Suprapubic skin (tissue), 4 donors: ENCODE measurements at regions not wholly inside any gene's neighbourhood (a gene's known extent, or its start where the extent isn't known, plus 50 kb on each side); places are given as distances from the start of the nearest gene placed in this dataset.

ENCODE experiments used
- DNase-seq, 2 donors: peaks; one replicate each; pipeline ENCODE4 v3.0.0-alpha.2; 2019; ENCODE audit warnings: low spot score in 2 of 2
- H3K27ac ChIP-seq: fragments of 200-600 bp; sonication (generic); one replicate; pipeline ENCODE4 v1.5.1; 2019
- H3K27me3 ChIP-seq: fragments of 200-600 bp; sonication (generic); one replicate; pipeline ENCODE4 v1.5.1; 2019
- H3K36me3 ChIP-seq: fragments of 200-600 bp; sonication (generic); one replicate; pipeline ENCODE4 v1.5.1; 2019
- H3K4me1 ChIP-seq: fragments of 200-600 bp; sonication (generic); one replicate; pipeline ENCODE4 v1.5.1; 2019
- H3K4me3 ChIP-seq: fragments of 200-600 bp; sonication (generic); one replicate; pipeline ENCODE4 v1.5.1; 2019; ENCODE audit warnings: mild to moderate bottlenecking
- H3K9me3 ChIP-seq: fragments of 200-600 bp; sonication (generic); one replicate; pipeline ENCODE4 v1.5.1; 2019
- CTCF ChIP-seq, 2 donors: fragments of 200-600 bp in 1 of 2; fragments of 450-650 bp in 1 of 2; sonication (generic) in 1 of 2; IDR thresholded peaks; one replicate each; pipeline ENCODE4 v1.5.1; 2016 to 2019; ENCODE audit warnings: antibody characterized with exemption in 2 of 2, mild to moderate bottlenecking in 1 of 2, moderate library complexity in 1 of 2
- EP300 ChIP-seq: sonication (generic); formaldehyde crosslinking; IDR thresholded peaks from one replicate; pipeline ENCODE4 v1.6.1; 2017; ENCODE audit warnings: antibody characterized with exemption
- POLR2A ChIP-seq, 2 donors: fragments of 450-650 bp; IDR thresholded peaks; one replicate each; pipeline ENCODE4 v1.6.1; 2017; ENCODE audit warnings: antibody characterized with exemption in 2 of 2, mild to moderate bottlenecking in 2 of 2, moderate library complexity in 2 of 2
- POLR2AphosphoS5 ChIP-seq, 3 donors: sonication (generic); formaldehyde crosslinking; IDR thresholded peaks; one replicate each; pipeline ENCODE4 v1.6.1; 2017; ENCODE audit warnings: antibody characterized with exemption in 3 of 3
- WGBS: methylation state at CpG from one replicate; pipeline ENCODE4 v1.1.5; 2018; 5-methylcytosine and 5-hydroxymethylcytosine counted together

GRCh38 chr5:82885627-82886389 is 191.4 kb downstream of the TMEM167A start:
- no peak for TF ChIP-seq POLR2AphosphoS5 (IDR thresholded peaks at IDR 0.05)
- TF ChIP-seq EP300 = no peak
- no peak for TF ChIP-seq CTCF (IDR thresholded peaks at IDR 0.05)
- 27% methylated on average over 3 of the region's 3 CpGs for WGBS
- DNase-seq = no peak
- no peak overlapping the region for H3K4me3 ChIP-seq
- no peaks in the 10 kb centered on the region for H3K27me3 ChIP-seq
- no peak overlapping the region for H3K27ac ChIP-seq
- no peaks in the 10 kb centered on the region for H3K4me1 ChIP-seq
- no peaks in the 10 kb centered on the region for H3K36me3 ChIP-seq
- no peaks in the 10 kb centered on the region for H3K9me3 ChIP-seq

GRCh38 chr5:82884821-82885471 is 192.2 kb downstream of the TMEM167A start:
- peaks cover under 1% of the 10 kb centered on the region for H3K9me3 ChIP-seq
- TF ChIP-seq EP300 (no peak), POLR2AphosphoS5 (IDR thresholded peaks at IDR 0.05) (no peak), CTCF (IDR thresholded peaks at IDR 0.05) (no peak), POLR2A (IDR thresholded peaks at IDR 0.05) (no peak)
- no peaks in the 10 kb centered on the region for H3K36me3 ChIP-seq
- no peak for DNase-seq
- no peaks in the 10 kb centered on the region for H3K4me1 ChIP-seq
- no peak overlapping the region for H3K4me3 ChIP-seq
- no peaks in the 10 kb centered on the region for H3K27me3 ChIP-seq
- WGBS = 76% methylated on average over 5 of the region's 5 CpGs
- H3K27ac ChIP-seq = no peak overlapping the region

GRCh38 chr5:82882316-82882715 is 194.9 kb downstream of the TMEM167A start:
- Histone ChIP-seq H3K27me3 (no peaks in the 10 kb centered on the region), H3K36me3 (no peaks in the 10 kb centered on the region), H3K27ac (no peak overlapping the region), H3K4me3 (no peak overlapping the region), H3K9me3 (peaks cover 9% of the 10 kb centered on the region), H3K4me1 (no peaks in the 10 kb centered on the region)
- DNase-seq = no peak
- TF ChIP-seq POLR2AphosphoS5 (IDR thresholded peaks at IDR 0.05) (no peak), CTCF (IDR thresholded peaks at IDR 0.05) (no peak)

- TF ChIP-seq POLR2A (IDR thresholded peaks at IDR 0.05) (no peak), EP300 (no peak), POLR2AphosphoS5 (IDR thresholded peaks at IDR 0.05) (no peak), CTCF (IDR thresholded peaks at IDR 0.05) (no peak)
- Histone ChIP-seq H3K36me3 (no peaks in the 10 kb centered on the region), H3K27me3 (no peaks in the 10 kb centered on the region), H3K9me3 (peaks cover 13% of the 10 kb centered on the region), H3K4me3 (no peak overlapping the region), H3K4me1 (no peaks in the 10 kb centered on the region), H3K27ac (no peak overlapping the region)
- WGBS = 78% methylated on average over 2 of the region's 2 CpGs
- no peak for DNase-seq
These were observed 195.5 kb downstream of the TMEM167A start for GRCh38 chr5:82881571-82882174.

- Histone ChIP-seq H3K4me3 (no peak overlapping the region), H3K36me3 (no peaks in the 10 kb centered on the region), H3K27me3 (no peaks in the 10 kb centered on the region), H3K4me1 (no peaks in the 10 kb centered on the region), H3K9me3 (peaks cover 13% of the 10 kb centered on the region), H3K27ac (no peak overlapping the region)
- DNase-seq = no peak
- 94% methylated on average over 1 of the region's 1 CpG for WGBS
- TF ChIP-seq POLR2A (IDR thresholded peaks at IDR 0.05) = no peak
- TF ChIP-seq CTCF (IDR thresholded peaks at IDR 0.05) = no peak
- TF ChIP-seq POLR2AphosphoS5 (IDR thresholded peaks at IDR 0.05) = no peak
- no peak for TF ChIP-seq EP300
These were observed 198.1 kb downstream of the TMEM167A start for GRCh38 chr5:82879089-82879488.
